ENCODE measurements at regions not wholly inside any gene's neighbourhood (a gene's known extent, or its start where the extent isn't known, plus 50 kb on each side); places are given as distances from the start of the nearest gene placed in this dataset.

- TF ChIP-seq, protein P1, sequence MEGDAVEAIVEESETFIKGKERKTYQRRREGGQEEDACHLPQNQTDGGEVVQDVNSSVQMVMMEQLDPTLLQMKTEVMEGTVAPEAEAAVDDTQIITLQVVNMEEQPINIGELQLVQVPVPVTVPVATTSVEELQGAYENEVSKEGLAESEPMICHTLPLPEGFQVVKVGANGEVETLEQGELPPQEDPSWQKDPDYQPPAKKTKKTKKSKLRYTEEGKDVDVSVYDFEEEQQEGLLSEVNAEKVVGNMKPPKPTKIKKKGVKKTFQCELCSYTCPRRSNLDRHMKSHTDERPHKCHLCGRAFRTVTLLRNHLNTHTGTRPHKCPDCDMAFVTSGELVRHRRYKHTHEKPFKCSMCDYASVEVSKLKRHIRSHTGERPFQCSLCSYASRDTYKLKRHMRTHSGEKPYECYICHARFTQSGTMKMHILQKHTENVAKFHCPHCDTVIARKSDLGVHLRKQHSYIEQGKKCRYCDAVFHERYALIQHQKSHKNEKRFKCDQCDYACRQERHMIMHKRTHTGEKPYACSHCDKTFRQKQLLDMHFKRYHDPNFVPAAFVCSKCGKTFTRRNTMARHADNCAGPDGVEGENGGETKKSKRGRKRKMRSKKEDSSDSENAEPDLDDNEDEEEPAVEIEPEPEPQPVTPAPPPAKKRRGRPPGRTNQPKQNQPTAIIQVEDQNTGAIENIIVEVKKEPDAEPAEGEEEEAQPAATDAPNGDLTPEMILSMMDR (conservative IDR thresholded peaks at IDR 0.05; ENCODE audit: low read depth, low read length) = no peak
- TF ChIP-seq, protein P2, sequence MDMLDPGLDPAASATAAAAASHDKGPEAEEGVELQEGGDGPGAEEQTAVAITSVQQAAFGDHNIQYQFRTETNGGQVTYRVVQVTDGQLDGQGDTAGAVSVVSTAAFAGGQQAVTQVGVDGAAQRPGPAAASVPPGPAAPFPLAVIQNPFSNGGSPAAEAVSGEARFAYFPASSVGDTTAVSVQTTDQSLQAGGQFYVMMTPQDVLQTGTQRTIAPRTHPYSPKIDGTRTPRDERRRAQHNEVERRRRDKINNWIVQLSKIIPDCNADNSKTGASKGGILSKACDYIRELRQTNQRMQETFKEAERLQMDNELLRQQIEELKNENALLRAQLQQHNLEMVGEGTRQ (IDR thresholded peaks at IDR 0.05; ENCODE audit: low read depth, low read length) = no peak
- TF ChIP-seq POLR2A (IDR thresholded peaks at IDR 0.05; ENCODE audit: low read depth, low read length) (no peak), RAD21 (IDR thresholded peaks at IDR 0.05; ENCODE audit: low read length) (no peak), SMC3 (IDR thresholded peaks at IDR 0.05; ENCODE audit: low read depth, low read length) (no peak), RFX5 (IDR thresholded peaks at IDR 0.05; ENCODE audit: low read depth, low read length) (no peak), RCOR1 (IDR thresholded peaks at IDR 0.05; ENCODE audit: insufficient replicate concordance, low read length) (no peak), MAFK (IDR thresholded peaks at IDR 0.05; ENCODE audit: low read depth, low read length) (no peak), CHD1 (IDR thresholded peaks at IDR 0.05; ENCODE audit: low read depth, low read length) (no peak), MXI1 (IDR thresholded peaks at IDR 0.05; ENCODE audit: borderline replicate concordance, low read depth, low read length) (no peak)
- TF ChIP-seq, protein P3, sequence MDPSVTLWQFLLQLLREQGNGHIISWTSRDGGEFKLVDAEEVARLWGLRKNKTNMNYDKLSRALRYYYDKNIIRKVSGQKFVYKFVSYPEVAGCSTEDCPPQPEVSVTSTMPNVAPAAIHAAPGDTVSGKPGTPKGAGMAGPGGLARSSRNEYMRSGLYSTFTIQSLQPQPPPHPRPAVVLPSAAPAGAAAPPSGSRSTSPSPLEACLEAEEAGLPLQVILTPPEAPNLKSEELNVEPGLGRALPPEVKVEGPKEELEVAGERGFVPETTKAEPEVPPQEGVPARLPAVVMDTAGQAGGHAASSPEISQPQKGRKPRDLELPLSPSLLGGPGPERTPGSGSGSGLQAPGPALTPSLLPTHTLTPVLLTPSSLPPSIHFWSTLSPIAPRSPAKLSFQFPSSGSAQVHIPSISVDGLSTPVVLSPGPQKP (IDR thresholded peaks at IDR 0.05; ENCODE audit: borderline replicate concordance, low read depth, low read length) = no peak
These were observed 95.3 kb downstream of the RAMP3 start for GRCh38 chr7:45252857-45253256.
